ENCODE measurements at regions not wholly inside any gene's neighbourhood (a gene's known extent, or its start where the extent isn't known, plus 50 kb on each side); places are given as distances from the start of the nearest gene placed in this dataset.
A peak's percentile ranks its signal among the peaks of the same experiment; 100 is the strongest.

GRCh38 chr12:77163074-77164038 lies 98.0 kb upstream of the E2F7 start:
- H3K9me3 ChIP-seq: no peaks in the 10 kb centered on the region
- no peaks in the 10 kb centered on the region; a peak in 1 of 4 replicates for H3K4me1 ChIP-seq (ENCODE audit: control insufficient read depth in 1 of 2, insufficient read depth in 2 of 2, low read depth in 1 of 2, low read length in 1 of 2)
- TF ChIP-seq TEAD4 (IDR thresholded peaks at IDR 0.05; ENCODE audit: borderline replicate concordance, insufficient read depth) (no peak), EZH2phosphoT487 (IDR thresholded peaks at IDR 0.05; ENCODE audit: borderline replicate concordance, low read depth) (no peak), NRF1 (IDR thresholded peaks at IDR 0.05; ENCODE audit: low read depth, low read length) (no peak), RCOR1 (IDR thresholded peaks at IDR 0.05; ENCODE audit: low read length) (no peak)
- ChIA-PET CTCF (interaction anchor here (0.6 kb wide), 1 partner anchor 11 kb away, joined by 3 read pairs; no protein-coding TSS in a partner anchor), POLR2A (no interaction called here)
- no peak overlapping the region for H2AFZ ChIP-seq (ENCODE audit: low read depth)
- no peaks in the 10 kb centered on the region for H3K9me2 ChIP-seq
- peak overlapping the region in 1 of 2 experiments; percentile 31; a peak in 1 of 4 replicates for H3K27ac ChIP-seq (ENCODE audit: low read depth in 2 of 2, low read length in 1 of 2)
- no peaks in the 10 kb centered on the region for H3K27me3 ChIP-seq (ENCODE audit: insufficient read depth)
- H3F3A ChIP-seq (replicated peaks; ENCODE audit: insufficient read depth): peaks cover 3% of the 10 kb centered on the region
- no peak overlapping the region for H3K4me3 ChIP-seq (ENCODE audit: low read depth in 2 of 2, low read length in 1 of 2)
- H4K20me1 ChIP-seq (ENCODE audit: insufficient read depth): no peaks in the 10 kb centered on the region
- no peak overlapping the region for H3K9ac ChIP-seq
- no peaks in the 10 kb centered on the region for H3K36me3 ChIP-seq (replicated peaks in 1 of 2; ENCODE audit: control insufficient read depth in 1 of 2, insufficient read depth in 2 of 2, low read length in 1 of 2)
- H3K79me2 ChIP-seq (ENCODE audit: insufficient read depth): no peaks in the 10 kb centered on the region
- H3K4me2 ChIP-seq: no peak overlapping the region
- DNase-seq: no peak
- WGBS (ENCODE audit: low lambda C conversion rate): 56% methylated on average over 3 of the region's 3 CpGs

GRCh38 chr12:77161944-77162343 lies 96.6 kb upstream of the E2F7 start:
- no peak overlapping the region for H3K4me3 ChIP-seq (ENCODE audit: low read depth in 2 of 2, low read length in 1 of 2)
- H3K27me3 ChIP-seq (ENCODE audit: insufficient read depth): no peaks in the 10 kb centered on the region
- no peaks in the 10 kb centered on the region for H3K9me3 ChIP-seq
- ChIA-PET POLR2A (no interaction called here), CTCF (interaction anchor here (0.9 to 1.0 kb wide), 2 partner anchors 55 to 112 kb away, joined by 3 to 4 read pairs; no protein-coding TSS in a partner anchor)
- WGBS (ENCODE audit: low lambda C conversion rate): 67% methylated on average over 2 of the region's 2 CpGs
- no peak for DNase-seq
- no peaks in the 10 kb centered on the region for H3K9me2 ChIP-seq
- no peak overlapping the region for H2AFZ ChIP-seq (ENCODE audit: low read depth)
- no peaks in the 10 kb centered on the region for H3K79me2 ChIP-seq (ENCODE audit: insufficient read depth)
- H3K36me3 ChIP-seq (replicated peaks in 1 of 2; ENCODE audit: control insufficient read depth in 1 of 2, insufficient read depth in 2 of 2, low read length in 1 of 2): no peaks in the 10 kb centered on the region
- no peaks in the 10 kb centered on the region for H4K20me1 ChIP-seq (ENCODE audit: insufficient read depth)
- H3K9ac ChIP-seq: no peak overlapping the region
- H3F3A ChIP-seq (replicated peaks; ENCODE audit: insufficient read depth): peaks cover 3% of the 10 kb centered on the region
- no peak overlapping the region for H3K27ac ChIP-seq (ENCODE audit: low read depth in 2 of 2, low read length in 1 of 2)
- H3K4me2 ChIP-seq: no peak overlapping the region
- H3K4me1 ChIP-seq (ENCODE audit: control insufficient read depth in 1 of 2, insufficient read depth in 2 of 2, low read depth in 1 of 2, low read length in 1 of 2): no peaks in the 10 kb centered on the region; a peak in 1 of 4 replicates
- TF ChIP-seq ELF1 (IDR thresholded peaks at IDR 0.05) (no peak), TCF12 (IDR thresholded peaks at IDR 0.05) (no peak), USF2 (IDR thresholded peaks at IDR 0.05; ENCODE audit: borderline replicate concordance, low read depth, low read length) (no peak), NRF1 (IDR thresholded peaks at IDR 0.05; ENCODE audit: low read depth, low read length) (no peak), FOSL2 (IDR thresholded peaks at IDR 0.05; ENCODE audit: borderline replicate concordance, low read depth) (no peak), SMC3 (IDR thresholded peaks at IDR 0.05; ENCODE audit: low read depth, low read length) (no peak), CTCF (IDR thresholded peaks at IDR 0.05) (no peak), MEF2A (IDR thresholded peaks at IDR 0.05; ENCODE audit: borderline replicate concordance, low read depth) (no peak), POLR2AphosphoS5 (IDR thresholded peaks at IDR 0.05; ENCODE audit: low read depth, low read length) (no peak), JUND (IDR thresholded peaks at IDR 0.05) (no peak), RXRA (IDR thresholded peaks at IDR 0.05; ENCODE audit: borderline replicate concordance, low read depth) (no peak), TEAD4 (IDR thresholded peaks at IDR 0.05; ENCODE audit: borderline replicate concordance, insufficient read depth) (no peak), EP300 (IDR thresholded peaks at IDR 0.05; ENCODE audit: borderline replicate concordance in 1 of 2, low read depth in 1 of 2, low read length in 1 of 2) (no peak), USF1 (IDR thresholded peaks at IDR 0.05; ENCODE audit: borderline replicate concordance, low read depth) (no peak), IRF3 (IDR thresholded peaks at IDR 0.05; ENCODE audit: low read depth, low read length) (no peak), RCOR1 (IDR thresholded peaks at IDR 0.05; ENCODE audit: low read length) (no peak), FOXJ3 (CRISPR knock-in tag; IDR thresholded peaks at IDR 0.05) (no peak), PBX3 (IDR thresholded peaks at IDR 0.05) (no peak), GABPA (IDR thresholded peaks at IDR 0.05; ENCODE audit: low read depth) (no peak), YY1 (IDR thresholded peaks at IDR 0.05; ENCODE audit: low read depth) (no peak)
